Neural cell (in vitro differentiated cells): ENCODE measurements at regions not wholly inside any gene's neighbourhood (a gene's known extent, or its start where the extent isn't known, plus 50 kb on each side); places are given as distances from the start of the nearest gene placed in this dataset.

ENCODE experiments used
- H2AFZ ChIP-seq: fragments of 200-600, 300-800 bp; sonication (generic), shearing (Covaris generic); 2 replicates; pipeline ENCODE4 v1.6.0; 2014; ENCODE audit warnings: low read depth, mild to moderate bottlenecking, antibody characterized with exemption, low read length, moderate library complexity
- H3F3A ChIP-seq: fragments of 200-600 bp; shearing (Covaris generic); 2 replicates; pipeline ENCODE4 v1.6.1; 2016; ENCODE audit warnings: mild to moderate bottlenecking, moderate library complexity, mixed read lengths, antibody characterized with exemption, low read length; ENCODE audit not compliant: insufficient read depth, poor library complexity, severe bottlenecking
- H3K27ac ChIP-seq: fragments of 200-600, 300-800 bp; sonication (generic), shearing (Covaris generic); 2 replicates; pipeline ENCODE4 v1.5.1; 2014; ENCODE audit warnings: mild to moderate bottlenecking, low read length, moderate library complexity
- H3K27me3 ChIP-seq: fragments of 300-800, 200-600 bp; sonication (generic), shearing (Covaris generic); 2 replicates; pipeline ENCODE4 v1.6.0; 2014; ENCODE audit warnings: mild to moderate bottlenecking, low read depth, low read length, moderate library complexity; ENCODE audit not compliant: insufficient read depth
- H3K36me3 ChIP-seq: fragments of 300-800, 200-600 bp; sonication (generic), shearing (Covaris generic); 2 replicates; pipeline ENCODE4 v1.5.1; 2014; ENCODE audit warnings: mild to moderate bottlenecking, antibody characterized with exemption, low read length, moderate library complexity; ENCODE audit not compliant: insufficient read depth
- H3K4me2 ChIP-seq: fragments of 300-800, 200-600 bp; sonication (generic), shearing (Covaris generic); 2 replicates; pipeline ENCODE4 v1.6.0; 2014; ENCODE audit warnings: mild to moderate bottlenecking, low read length
- H3K4me3 ChIP-seq: fragments of 300-800, 200-600 bp; sonication (generic), shearing (Covaris generic); 2 replicates; pipeline ENCODE4 v1.5.1; 2014; ENCODE audit warnings: mild to moderate bottlenecking, low read length, moderate library complexity
- H3K79me2 ChIP-seq: fragments of 200-600 bp; shearing (Covaris generic); replicated peaks from 2 replicates; pipeline ENCODE4 v1.6.0; 2014; ENCODE audit warnings: mild to moderate bottlenecking, low read length, moderate library complexity; ENCODE audit not compliant: insufficient read depth
- H3K9ac ChIP-seq: fragments of 300-800, 200-600 bp; sonication (generic), shearing (Covaris generic); 2 replicates; pipeline ENCODE4 v1.6.1; 2016; ENCODE audit warnings: mild to moderate bottlenecking, low read length, mixed read lengths
- H3K9me2 ChIP-seq: fragments of 200-600 bp; shearing (Covaris generic); 2 replicates; pipeline ENCODE4 v1.6.1; 2016; ENCODE audit warnings: mild to moderate bottlenecking, low read length, mixed read lengths; ENCODE audit not compliant: insufficient read depth
- H3K9me3 ChIP-seq: fragments of 200-600, 300-800 bp; sonication (generic), shearing (Covaris generic); 2 replicates; pipeline ENCODE4 v1.6.1; 2016; ENCODE audit warnings: mild to moderate bottlenecking, mixed run types, low read length, moderate library complexity, mixed read lengths
- H4K20me1 ChIP-seq: fragments of 200-600 bp; shearing (Covaris generic); 2 replicates; pipeline ENCODE4 v1.6.1; 2016; ENCODE audit warnings: mild to moderate bottlenecking, mixed run types; ENCODE audit not compliant: insufficient read depth
- EP300 ChIP-seq: fragments of 450-650 bp; conservative IDR thresholded peaks from 2 replicates; pipeline ENCODE4 v1.6.1; 2014; ENCODE audit warnings: antibody characterized with exemption, mild to moderate bottlenecking, moderate library complexity; ENCODE audit not compliant: poor library complexity, severe bottlenecking
- EZH2 ChIP-seq: fragments of 200-600, 300-800 bp; shearing (Covaris generic), sonication (generic); IDR thresholded peaks from 2 replicates; pipeline ENCODE4 v1.6.1; 2014; ENCODE audit warnings: antibody characterized with exemption, low read length, borderline replicate concordance, mild to moderate bottlenecking; ENCODE audit not compliant: insufficient read depth, poor library complexity, severe bottlenecking
- MXI1 ChIP-seq: fragments of 450-650 bp; conservative IDR thresholded peaks from 2 replicates; pipeline ENCODE4 v1.6.1; 2014; ENCODE audit warnings: antibody characterized with exemption, mild to moderate bottlenecking; ENCODE audit not compliant: poor library complexity, severe bottlenecking
- POLR2AphosphoS5 ChIP-seq: IDR thresholded peaks from 2 replicates; pipeline ENCODE4 v1.6.1; 2012
- RAD21 ChIP-seq: fragments of 450-650 bp; conservative IDR thresholded peaks from 2 replicates; pipeline ENCODE4 v1.6.1; 2014; ENCODE audit warnings: antibody characterized with exemption, mild to moderate bottlenecking, moderate library complexity
- SMC3 ChIP-seq: fragments of 450-650 bp; conservative IDR thresholded peaks from 2 replicates; pipeline ENCODE4 v1.6.1; 2014; ENCODE audit warnings: antibody characterized with exemption, mild to moderate bottlenecking, moderate library complexity; ENCODE audit not compliant: poor library complexity
- TAF1 ChIP-seq: IDR thresholded peaks from 2 replicates; pipeline ENCODE4 v1.6.1; 2012; ENCODE audit warnings: low read depth
- TF ChIP-seq, protein P1 (sequence below): IDR thresholded peaks from 2 replicates; pipeline ENCODE4 v1.6.1; 2012; ENCODE audit warnings: borderline replicate concordance
- TF ChIP-seq, protein P2 (sequence below): fragments of 450-650 bp; IDR thresholded peaks from 2 replicates; pipeline ENCODE4 v1.5.1; 2014; ENCODE audit warnings: antibody characterized with exemption, mild to moderate bottlenecking, moderate library complexity; ENCODE audit not compliant: poor library complexity, severe bottlenecking

DNA sequence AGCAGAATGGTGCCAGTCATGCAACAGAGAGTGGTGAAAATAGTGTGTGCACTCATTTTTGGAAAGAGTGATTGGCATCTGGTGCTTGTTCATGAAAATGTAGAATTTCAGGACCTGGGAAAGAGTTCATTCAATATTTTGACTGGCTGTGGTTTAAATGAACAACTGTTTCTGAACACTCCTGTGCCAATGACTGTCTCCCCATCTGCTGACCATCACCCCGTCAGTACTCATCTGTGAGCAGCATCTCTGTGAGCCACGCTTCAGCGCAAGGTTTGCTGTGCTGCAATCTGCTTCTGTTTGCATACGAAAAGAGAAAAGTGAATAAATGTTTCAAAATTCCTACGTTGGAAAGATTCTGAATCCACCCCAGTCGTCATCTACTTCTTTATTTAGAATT, 77.9 kb upstream of the RUNX1 start:
- Histone ChIP-seq H2AFZ (no peak overlapping the region), H3K27me3 (no peaks in the 10 kb centered on the region), H3K4me3 (no peak overlapping the region), H3K9ac (no peak overlapping the region), H3F3A (no peaks in the 10 kb centered on the region), H4K20me1 (no peaks in the 10 kb centered on the region), H3K9me2 (no peaks in the 10 kb centered on the region), H3K27ac (no peak overlapping the region), H3K4me2 (no peak overlapping the region), H3K36me3 (no peaks in the 10 kb centered on the region), H3K9me3 (no peaks in the 10 kb centered on the region), H3K79me2 (no peaks in the 10 kb centered on the region)
- TF ChIP-seq SMC3 (no peak), EZH2 (no peak), EP300 (no peak), POLR2AphosphoS5 (no peak), RAD21 (no peak), MXI1 (no peak), TAF1 (no peak)
- TF ChIP-seq, protein P1, sequence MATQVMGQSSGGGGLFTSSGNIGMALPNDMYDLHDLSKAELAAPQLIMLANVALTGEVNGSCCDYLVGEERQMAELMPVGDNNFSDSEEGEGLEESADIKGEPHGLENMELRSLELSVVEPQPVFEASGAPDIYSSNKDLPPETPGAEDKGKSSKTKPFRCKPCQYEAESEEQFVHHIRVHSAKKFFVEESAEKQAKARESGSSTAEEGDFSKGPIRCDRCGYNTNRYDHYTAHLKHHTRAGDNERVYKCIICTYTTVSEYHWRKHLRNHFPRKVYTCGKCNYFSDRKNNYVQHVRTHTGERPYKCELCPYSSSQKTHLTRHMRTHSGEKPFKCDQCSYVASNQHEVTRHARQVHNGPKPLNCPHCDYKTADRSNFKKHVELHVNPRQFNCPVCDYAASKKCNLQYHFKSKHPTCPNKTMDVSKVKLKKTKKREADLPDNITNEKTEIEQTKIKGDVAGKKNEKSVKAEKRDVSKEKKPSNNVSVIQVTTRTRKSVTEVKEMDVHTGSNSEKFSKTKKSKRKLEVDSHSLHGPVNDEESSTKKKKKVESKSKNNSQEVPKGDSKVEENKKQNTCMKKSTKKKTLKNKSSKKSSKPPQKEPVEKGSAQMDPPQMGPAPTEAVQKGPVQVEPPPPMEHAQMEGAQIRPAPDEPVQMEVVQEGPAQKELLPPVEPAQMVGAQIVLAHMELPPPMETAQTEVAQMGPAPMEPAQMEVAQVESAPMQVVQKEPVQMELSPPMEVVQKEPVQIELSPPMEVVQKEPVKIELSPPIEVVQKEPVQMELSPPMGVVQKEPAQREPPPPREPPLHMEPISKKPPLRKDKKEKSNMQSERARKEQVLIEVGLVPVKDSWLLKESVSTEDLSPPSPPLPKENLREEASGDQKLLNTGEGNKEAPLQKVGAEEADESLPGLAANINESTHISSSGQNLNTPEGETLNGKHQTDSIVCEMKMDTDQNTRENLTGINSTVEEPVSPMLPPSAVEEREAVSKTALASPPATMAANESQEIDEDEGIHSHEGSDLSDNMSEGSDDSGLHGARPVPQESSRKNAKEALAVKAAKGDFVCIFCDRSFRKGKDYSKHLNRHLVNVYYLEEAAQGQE: no peak
- TF ChIP-seq, protein P2, sequence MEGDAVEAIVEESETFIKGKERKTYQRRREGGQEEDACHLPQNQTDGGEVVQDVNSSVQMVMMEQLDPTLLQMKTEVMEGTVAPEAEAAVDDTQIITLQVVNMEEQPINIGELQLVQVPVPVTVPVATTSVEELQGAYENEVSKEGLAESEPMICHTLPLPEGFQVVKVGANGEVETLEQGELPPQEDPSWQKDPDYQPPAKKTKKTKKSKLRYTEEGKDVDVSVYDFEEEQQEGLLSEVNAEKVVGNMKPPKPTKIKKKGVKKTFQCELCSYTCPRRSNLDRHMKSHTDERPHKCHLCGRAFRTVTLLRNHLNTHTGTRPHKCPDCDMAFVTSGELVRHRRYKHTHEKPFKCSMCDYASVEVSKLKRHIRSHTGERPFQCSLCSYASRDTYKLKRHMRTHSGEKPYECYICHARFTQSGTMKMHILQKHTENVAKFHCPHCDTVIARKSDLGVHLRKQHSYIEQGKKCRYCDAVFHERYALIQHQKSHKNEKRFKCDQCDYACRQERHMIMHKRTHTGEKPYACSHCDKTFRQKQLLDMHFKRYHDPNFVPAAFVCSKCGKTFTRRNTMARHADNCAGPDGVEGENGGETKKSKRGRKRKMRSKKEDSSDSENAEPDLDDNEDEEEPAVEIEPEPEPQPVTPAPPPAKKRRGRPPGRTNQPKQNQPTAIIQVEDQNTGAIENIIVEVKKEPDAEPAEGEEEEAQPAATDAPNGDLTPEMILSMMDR: no peak

DNA sequence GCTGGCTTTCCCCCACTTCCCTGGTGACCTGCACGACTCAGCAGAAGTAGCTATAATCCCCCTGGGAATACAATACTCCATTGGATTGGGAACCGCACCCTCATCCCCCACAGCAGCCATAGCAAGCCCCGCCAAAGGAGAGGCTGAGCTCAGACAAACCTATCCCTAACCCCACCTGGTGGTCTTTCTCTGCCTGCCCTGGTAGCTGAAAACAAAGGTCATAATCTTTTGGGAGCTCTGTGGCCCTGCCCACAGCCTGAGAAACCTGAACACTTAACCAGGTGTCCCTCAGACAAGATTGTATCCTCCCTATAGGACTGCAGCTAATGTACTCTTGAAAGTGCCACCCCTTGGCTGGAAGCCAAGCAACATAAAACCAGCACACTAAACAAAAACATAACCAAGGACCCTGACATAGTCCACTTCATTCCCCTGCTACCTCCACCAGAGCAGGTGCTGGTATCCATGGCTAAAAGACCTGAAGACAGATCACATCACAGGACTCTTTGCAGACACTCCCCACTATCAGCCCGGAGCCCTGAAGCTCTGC, 71.6 kb upstream of the RUNX1 start:
- TF ChIP-seq RAD21 (no peak), EP300 (no peak)
- H3K36me3 ChIP-seq: no peaks in the 10 kb centered on the region
- no peak overlapping the region for H3K4me2 ChIP-seq
- no peak overlapping the region for H3K27ac ChIP-seq
- H3K79me2 ChIP-seq: no peaks in the 10 kb centered on the region
- H3K9me3 ChIP-seq: no peaks in the 10 kb centered on the region
- no peak overlapping the region for H2AFZ ChIP-seq
- H3K9me2 ChIP-seq: no peaks in the 10 kb centered on the region
- H4K20me1 ChIP-seq: no peaks in the 10 kb centered on the region
- H3F3A ChIP-seq: no peaks in the 10 kb centered on the region
- H3K9ac ChIP-seq: no peak overlapping the region
- no peaks in the 10 kb centered on the region for H3K27me3 ChIP-seq
- no peak overlapping the region for H3K4me3 ChIP-seq
